Activated CD8-positive, alpha-beta T cell treated with anti-CD3 and anti-CD28 coated beads for 36 hours (primary cell): ENCODE measurements at regions not wholly inside any gene's neighbourhood (a gene's known extent, or its start where the extent isn't known, plus 50 kb on each side); places are given as distances from the start of the nearest gene placed in this dataset.

Experiments
- ATAC-seq: fragments of 200-7000 bp; cut with Tn5 transposase; one replicate; pipeline ENCODE4 v1.10.0; 2021; ENCODE audit warnings: mild to moderate bottlenecking, moderate library complexity
- CTCF ChIA-PET: fragments of 350-600 bp; sonication (Branson Sonifier 250); formaldehyde crosslinking; loops from one replicate; lab custom pipeline; 2021; ENCODE audit warnings: antibody characterized with exemption; lab: Charles Lee
- POLR2A ChIA-PET: fragments of 350-600 bp; sonication (Branson Sonifier 250); formaldehyde crosslinking; loops from one replicate; lab custom pipeline; 2021; ENCODE audit warnings: antibody characterized with exemption; lab: Charles Lee
- DNase-seq: peaks from one replicate; pipeline ENCODE4 v3.0.0-alpha.2; 2020
- H3K27ac Mint-ChIP-seq: one replicate; pipeline ENCODE4 v1.8.0; 2021; ENCODE audit warnings: mild to moderate bottlenecking, mixed read lengths
- H3K27me3 Mint-ChIP-seq: one replicate; pipeline ENCODE4 v1.8.0; 2021; ENCODE audit warnings: mixed read lengths
- H3K36me3 Mint-ChIP-seq: one replicate; pipeline ENCODE4 v1.8.0; 2021; ENCODE audit warnings: low read depth, mixed read lengths
- H3K4me1 Mint-ChIP-seq: one replicate; pipeline ENCODE4 v1.8.0; 2021; ENCODE audit warnings: low read depth, mixed read lengths
- H3K4me3 Mint-ChIP-seq: one replicate; pipeline ENCODE4 v1.8.0; 2021; ENCODE audit warnings: mild to moderate bottlenecking, moderate library complexity, mixed read lengths
- H3K9me3 Mint-ChIP-seq: one replicate; pipeline ENCODE4 v1.8.0; 2021; ENCODE audit warnings: mixed read lengths
- intact Hi-C: fragments of 100-400 bp; cut with micrococcal nuclease; formaldehyde crosslinking; loops from one replicate; pipeline ENCODE4 v1.10.0; 2022
- TF ChIP-seq, protein P1 (sequence below): fragments of 200-600 bp; IDR thresholded peaks from one replicate; pipeline ENCODE4 v1.8.0; 2022; ENCODE audit warnings: antibody characterized with exemption, mild to moderate bottlenecking

GRCh38 chr4:136985683-136986082 lies 546.6 kb downstream of the PCDH18 start:
- Mint-ChIP-seq H3K36me3 (no peaks in the 10 kb centered on the region), H3K4me1 (no peaks in the 10 kb centered on the region), H3K27me3 (no peaks in the 10 kb centered on the region), H3K27ac (no peak overlapping the region), H3K4me3 (no peak overlapping the region), H3K9me3 (peaks cover 3% of the 10 kb centered on the region)
- intact Hi-C loops, result no loop called here
- ChIA-PET POLR2A (no interaction called here), CTCF (no interaction called here)
- TF ChIP-seq, protein P1, sequence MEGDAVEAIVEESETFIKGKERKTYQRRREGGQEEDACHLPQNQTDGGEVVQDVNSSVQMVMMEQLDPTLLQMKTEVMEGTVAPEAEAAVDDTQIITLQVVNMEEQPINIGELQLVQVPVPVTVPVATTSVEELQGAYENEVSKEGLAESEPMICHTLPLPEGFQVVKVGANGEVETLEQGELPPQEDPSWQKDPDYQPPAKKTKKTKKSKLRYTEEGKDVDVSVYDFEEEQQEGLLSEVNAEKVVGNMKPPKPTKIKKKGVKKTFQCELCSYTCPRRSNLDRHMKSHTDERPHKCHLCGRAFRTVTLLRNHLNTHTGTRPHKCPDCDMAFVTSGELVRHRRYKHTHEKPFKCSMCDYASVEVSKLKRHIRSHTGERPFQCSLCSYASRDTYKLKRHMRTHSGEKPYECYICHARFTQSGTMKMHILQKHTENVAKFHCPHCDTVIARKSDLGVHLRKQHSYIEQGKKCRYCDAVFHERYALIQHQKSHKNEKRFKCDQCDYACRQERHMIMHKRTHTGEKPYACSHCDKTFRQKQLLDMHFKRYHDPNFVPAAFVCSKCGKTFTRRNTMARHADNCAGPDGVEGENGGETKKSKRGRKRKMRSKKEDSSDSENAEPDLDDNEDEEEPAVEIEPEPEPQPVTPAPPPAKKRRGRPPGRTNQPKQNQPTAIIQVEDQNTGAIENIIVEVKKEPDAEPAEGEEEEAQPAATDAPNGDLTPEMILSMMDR, result no peak
- ATAC-seq, result no peak
- no peak for DNase-seq

DNA sequence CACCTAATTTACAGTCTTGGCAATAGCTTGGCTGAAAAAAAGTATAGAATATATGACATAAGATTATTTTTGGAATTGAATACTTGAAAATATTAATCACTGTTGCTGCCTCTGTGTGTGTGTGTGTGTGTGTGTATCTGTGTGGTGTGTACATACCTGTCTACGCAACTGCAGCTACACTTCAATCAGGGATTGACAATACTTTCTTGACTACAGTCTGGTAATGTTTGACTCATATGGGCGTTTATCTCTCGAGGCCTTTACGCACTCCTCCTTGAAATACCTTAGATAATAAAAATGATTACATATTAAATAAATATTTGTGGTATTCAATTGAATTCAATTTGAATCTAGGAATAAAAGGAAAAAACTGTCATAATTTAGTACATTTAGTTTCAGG lies 565.2 kb downstream of the PCDH18 start:
- peaks cover 6% of the 10 kb centered on the region for H3K9me3 Mint-ChIP-seq
- intact Hi-C loops, result no loop called here
- no peaks in the 10 kb centered on the region for H3K36me3 Mint-ChIP-seq
- ChIA-PET POLR2A (no interaction called here), CTCF (no interaction called here)
- no peaks in the 10 kb centered on the region for H3K27me3 Mint-ChIP-seq
- ATAC-seq, result no peak
- TF ChIP-seq, protein P1, result no peak
- no peaks in the 10 kb centered on the region for H3K4me1 Mint-ChIP-seq
- DNase-seq, result no peak
- H3K27ac Mint-ChIP-seq, result no peak overlapping the region
- H3K4me3 Mint-ChIP-seq, result no peak overlapping the region

GRCh38 chr4:136965478-136965877 lies 566.8 kb downstream of the PCDH18 start:
- ChIA-PET CTCF (no interaction called here), POLR2A (no interaction called here)
- Mint-ChIP-seq H3K4me1 (no peaks in the 10 kb centered on the region), H3K9me3 (peaks cover 4% of the 10 kb centered on the region), H3K27me3 (no peaks in the 10 kb centered on the region), H3K4me3 (no peak overlapping the region), H3K36me3 (no peaks in the 10 kb centered on the region), H3K27ac (no peak overlapping the region)
- intact Hi-C loops, result no loop called here
- no peak for ATAC-seq
- TF ChIP-seq, protein P1, result no peak
- DNase-seq, result no peak

DNA sequence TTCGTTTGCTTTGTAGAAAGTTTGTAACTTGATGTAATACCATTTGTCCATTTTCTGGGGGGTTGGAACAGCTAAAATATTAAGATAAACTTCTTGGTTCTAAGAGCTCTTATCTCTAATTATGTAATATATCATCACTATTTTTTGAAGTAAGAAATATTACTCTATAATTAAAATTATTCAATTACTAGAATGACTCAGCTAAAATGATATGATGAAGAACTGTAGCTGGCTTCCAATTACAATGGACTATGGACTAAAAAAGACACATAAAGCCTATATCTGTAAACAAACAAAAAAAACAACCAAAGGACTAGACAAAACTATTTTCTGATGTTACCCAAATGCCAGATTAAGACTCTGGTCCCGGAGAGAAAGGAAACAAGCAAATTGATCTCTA lies 569.4 kb downstream of the PCDH18 start:
- no peaks in the 10 kb centered on the region for H3K4me1 Mint-ChIP-seq
- no peak for ATAC-seq
- peaks cover 4% of the 10 kb centered on the region for H3K9me3 Mint-ChIP-seq
- H3K4me3 Mint-ChIP-seq, result no peak overlapping the region
- POLR2A ChIA-PET, result no interaction called here
- DNase-seq, result no peak
- no peaks in the 10 kb centered on the region for H3K27me3 Mint-ChIP-seq
- intact Hi-C loops, result no loop called here
- CTCF ChIA-PET, result no interaction called here
- TF ChIP-seq, protein P1, result no peak
- no peaks in the 10 kb centered on the region for H3K36me3 Mint-ChIP-seq
- H3K27ac Mint-ChIP-seq, result no peak overlapping the region

GRCh38 chr4:136946307-136946907 lies 585.9 kb downstream of the PCDH18 start:
- no peaks in the 10 kb centered on the region for H3K27me3 Mint-ChIP-seq
- TF ChIP-seq, protein P1, result no peak
- no peak overlapping the region for H3K27ac Mint-ChIP-seq
- no peak for ATAC-seq
- H3K9me3 Mint-ChIP-seq, result no peaks in the 10 kb centered on the region
- ChIA-PET POLR2A (no interaction called here), CTCF (no interaction called here)
- no peak overlapping the region for H3K4me3 Mint-ChIP-seq
- no peaks in the 10 kb centered on the region for H3K36me3 Mint-ChIP-seq
- no peak for DNase-seq
- no peaks in the 10 kb centered on the region for H3K4me1 Mint-ChIP-seq
- intact Hi-C loops, result no loop called here
